Right atrium auricular region (tissue), 2 donors: ENCODE measurements at regions not wholly inside any gene's neighbourhood (a gene's known extent, or its start where the extent isn't known, plus 50 kb on each side); places are given as distances from the start of the nearest gene placed in this dataset.

Source experiments
- DNase-seq: peaks from one replicate; pipeline ENCODE4 v3.0.0-alpha.2; 2019; ENCODE audit warnings: low spot score
- H3K27ac ChIP-seq, 2 donors: fragments of 200-600 bp; sonication (generic); 1 replicate in 1 of 2; 2 replicates in 1 of 2; pipeline ENCODE4 v1.5.1; 2016 to 2019
- H3K27me3 ChIP-seq, 2 donors: fragments of 200-600 bp; sonication (generic); one replicate each; pipeline versions ENCODE4 v1.5.1 to v1.6.0; 2017 to 2019
- H3K36me3 ChIP-seq: fragments of 200-600 bp; sonication (generic); one replicate; pipeline ENCODE4 v1.5.1; 2016
- H3K4me1 ChIP-seq, 2 donors: fragments of 200-600 bp; sonication (generic); one replicate each; pipeline versions ENCODE4 v1.5.1 to v1.6.0; 2017 to 2019
- H3K4me3 ChIP-seq, 2 donors: fragments of 200-600 bp; sonication (generic); 1 replicate in 1 of 2; 2 replicates in 1 of 2; pipeline ENCODE4 v1.5.1; 2017 to 2019; ENCODE audit warnings: mild to moderate bottlenecking in 1 of 2, moderate library complexity in 1 of 2
- H3K9me3 ChIP-seq, 2 donors: fragments of 200-600 bp; sonication (generic); one replicate each; pipeline ENCODE4 v1.5.1; 2019
- CTCF ChIP-seq, 2 donors: fragments of 200-600 bp; sonication (generic); IDR thresholded peaks; one replicate each; pipeline ENCODE4 v1.5.1; 2019; ENCODE audit warnings: antibody characterized with exemption in 2 of 2

- H3K27me3 ChIP-seq: no peaks in the 10 kb centered on the region
- no peak for DNase-seq
- no peaks in the 10 kb centered on the region for H3K9me3 ChIP-seq
- no peak overlapping the region for H3K4me3 ChIP-seq
- TF ChIP-seq CTCF (IDR thresholded peaks at IDR 0.05): no peak
- H3K27ac ChIP-seq: no peak overlapping the region
- H3K36me3 ChIP-seq: no peaks in the 10 kb centered on the region
- no peaks in the 10 kb centered on the region for H3K4me1 ChIP-seq
Observed at GRCh38 chr9:80690349-80690939, 998.9 kb downstream of the TLE1 start.

DNA sequence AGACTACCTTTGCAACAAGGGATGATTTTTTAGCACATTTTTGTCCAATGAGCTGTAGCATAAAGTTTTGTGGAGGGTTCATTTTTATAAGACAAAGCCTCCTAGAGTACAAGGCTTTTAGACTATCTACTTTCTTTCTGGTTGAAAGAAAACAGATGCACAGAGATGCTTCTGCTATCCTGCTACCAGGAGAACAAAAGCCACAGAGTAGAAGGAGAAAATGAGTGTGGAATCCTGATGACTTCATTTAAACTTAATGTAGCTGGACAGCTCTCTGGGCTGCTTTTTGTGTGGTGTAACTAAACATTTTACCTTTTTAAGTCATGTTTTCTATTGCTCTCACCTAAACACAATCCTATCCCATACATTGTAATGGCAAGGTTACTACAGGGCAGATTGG, 1009.4 kb downstream of the TLE1 start:
- no peaks in the 10 kb centered on the region for H3K4me1 ChIP-seq
- no peak overlapping the region for H3K4me3 ChIP-seq
- TF ChIP-seq CTCF (IDR thresholded peaks at IDR 0.05): no peak
- no peaks in the 10 kb centered on the region for H3K9me3 ChIP-seq
- H3K27me3 ChIP-seq: no peaks in the 10 kb centered on the region
- H3K36me3 ChIP-seq: no peaks in the 10 kb centered on the region
- no peak for DNase-seq
- no peak overlapping the region for H3K27ac ChIP-seq

DNA sequence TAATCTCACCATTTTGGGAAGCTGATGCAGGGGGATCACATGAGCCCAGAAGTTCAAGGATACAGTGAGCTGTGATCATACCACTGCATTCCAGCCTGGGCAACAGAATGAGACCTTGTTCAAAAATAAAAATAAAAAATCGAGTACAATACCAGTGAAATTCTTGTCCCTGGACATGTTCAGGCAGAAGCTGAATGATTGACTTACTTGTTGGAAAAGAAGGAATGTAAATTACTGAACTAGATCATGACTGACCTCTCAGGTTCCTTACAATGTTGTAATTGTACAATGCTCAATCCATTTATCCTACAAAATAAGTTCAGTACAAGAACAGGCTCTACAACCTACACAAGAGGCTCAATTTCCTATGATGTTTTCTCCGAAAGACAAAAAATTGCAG, 1010.4 kb downstream of the TLE1 start:
- no peaks in the 10 kb centered on the region for H3K27me3 ChIP-seq
- H3K36me3 ChIP-seq: no peaks in the 10 kb centered on the region
- no peak for TF ChIP-seq CTCF (IDR thresholded peaks at IDR 0.05)
- H3K27ac ChIP-seq: no peak overlapping the region
- no peak for DNase-seq
- H3K9me3 ChIP-seq: no peaks in the 10 kb centered on the region
- H3K4me3 ChIP-seq: no peak overlapping the region
- H3K4me1 ChIP-seq: no peaks in the 10 kb centered on the region

- no peak for DNase-seq
- H3K4me1 ChIP-seq: no peaks in the 10 kb centered on the region
- no peak overlapping the region for H3K27ac ChIP-seq
- no peaks in the 10 kb centered on the region for H3K36me3 ChIP-seq
- H3K4me3 ChIP-seq: no peak overlapping the region
- H3K9me3 ChIP-seq: peaks cover 5 to 10% of the 10 kb centered on the region in 2 donors
- no peak for TF ChIP-seq CTCF (IDR thresholded peaks at IDR 0.05)
- H3K27me3 ChIP-seq: no peaks in the 10 kb centered on the region
Observed at GRCh38 chr9:80673496-80673895, 1015.9 kb downstream of the TLE1 start.

DNA sequence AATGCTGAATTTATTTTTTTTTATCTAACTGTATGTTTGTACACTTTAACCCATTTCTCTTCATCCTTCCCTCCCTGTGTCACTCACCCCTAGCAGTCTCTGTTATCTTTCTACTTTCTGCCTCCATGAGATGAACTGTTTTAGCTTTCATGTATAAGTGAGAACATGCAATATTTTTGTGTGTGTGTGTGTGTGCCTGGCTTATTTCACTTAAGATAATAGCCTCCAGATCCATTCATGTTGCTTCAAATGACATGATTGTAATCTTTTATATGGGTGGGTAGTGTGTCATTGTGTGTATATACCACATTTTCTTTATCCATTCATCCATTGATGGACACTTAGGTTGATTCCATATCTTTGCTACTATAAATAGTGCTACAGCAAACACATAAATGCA, 1023.9 kb downstream of the TLE1 start:
- no peaks in the 10 kb centered on the region for H3K4me1 ChIP-seq
- peaks cover 5 to 7% of the 10 kb centered on the region in 2 donors for H3K9me3 ChIP-seq
- no peak for TF ChIP-seq CTCF (IDR thresholded peaks at IDR 0.05)
- no peaks in the 10 kb centered on the region for H3K36me3 ChIP-seq
- no peak for DNase-seq
- H3K4me3 ChIP-seq: no peak overlapping the region
- no peaks in the 10 kb centered on the region for H3K27me3 ChIP-seq
- H3K27ac ChIP-seq: no peak overlapping the region
